GM19035 (cell line): ENCODE measurements at regions not wholly inside any gene's neighbourhood (a gene's known extent, or its start where the extent isn't known, plus 50 kb on each side); places are given as distances from the start of the nearest gene placed in this dataset.
"Not testable (repeated sequence)": the region's sequence is repeated elsewhere in the genome, so short reads cannot be mapped to it uniquely, and the experiment has no call there.

Experiments
- ATAC-seq: cut with Tn5 transposase; IDR thresholded peaks from one replicate; pipeline ENCODE4 v1.9.1; 2021; ENCODE audit not compliant: unreplicated experiment

GRCh38 chr2:4900861-4901770 lies 791.1 kb upstream of the SOX11 start:
- no peak for ATAC-seq

- no peak for ATAC-seq
These were observed 788.4 kb upstream of the SOX11 start for GRCh38 chr2:4903656-4904348.

GRCh38 chr2:4908461-4908860 lies 783.7 kb upstream of the SOX11 start:
- no peak for ATAC-seq

GRCh38 chr2:4909346-4910009 lies 782.7 kb upstream of the SOX11 start:
- no peak for ATAC-seq

- ATAC-seq: no peak
These were observed 778.1 kb upstream of the SOX11 start for GRCh38 chr2:4914036-4914435.

GRCh38 chr2:4914551-4914950 lies 777.6 kb upstream of the SOX11 start:
- no peak for ATAC-seq

GRCh38 chr2:4915357-4915756 lies 776.8 kb upstream of the SOX11 start:
- no peak for ATAC-seq

- ATAC-seq: no peak
These were observed 776.1 kb upstream of the SOX11 start for GRCh38 chr2:4916094-4916493.

GRCh38 chr2:4930704-4931103 lies 761.5 kb upstream of the SOX11 start:
- ATAC-seq: no peak

GRCh38 chr2:4931721-4932365 lies 760.3 kb upstream of the SOX11 start:
- ATAC-seq: no peak

GRCh38 chr2:4935291-4935690 lies 756.9 kb upstream of the SOX11 start:
- ATAC-seq: not testable (repeated sequence)

- no peak for ATAC-seq
These were observed 754.6 kb upstream of the SOX11 start for GRCh38 chr2:4937550-4937949.

- no peak for ATAC-seq
These were observed 754.0 kb upstream of the SOX11 start for GRCh38 chr2:4938206-4938605.

GRCh38 chr2:4942441-4942840 lies 749.7 kb upstream of the SOX11 start:
- no peak for ATAC-seq

GRCh38 chr2:4947911-4948310 lies 744.3 kb upstream of the SOX11 start:
- no peak for ATAC-seq

GRCh38 chr2:4951368-4951767 lies 740.8 kb upstream of the SOX11 start:
- no peak for ATAC-seq

GRCh38 chr2:4959219-4959618 lies 733.0 kb upstream of the SOX11 start:
- no peak for ATAC-seq

GRCh38 chr2:4962419-4962818 lies 729.8 kb upstream of the SOX11 start:
- ATAC-seq: no peak

GRCh38 chr2:4963106-4963505 lies 729.1 kb upstream of the SOX11 start:
- no peak for ATAC-seq

- no peak for ATAC-seq
These were observed 728.1 kb upstream of the SOX11 start for GRCh38 chr2:4964001-4964540.

- no peak for ATAC-seq
These were observed 727.6 kb upstream of the SOX11 start for GRCh38 chr2:4964579-4964978.
